SH-SY5Y (cell line): ENCODE measurements at regions not wholly inside any gene's neighbourhood (a gene's known extent, or its start where the extent isn't known, plus 50 kb on each side); places are given as distances from the start of the nearest gene placed in this dataset.

ENCODE experiments used
- GATA2 ChIP-seq: IDR thresholded peaks from 2 replicates; pipeline ENCODE4 v1.6.1; 2011; ENCODE audit warnings: mild to moderate bottlenecking, low read depth, low read length
- GATA3 ChIP-seq: IDR thresholded peaks from 2 replicates; pipeline ENCODE4 v1.6.1; 2011; ENCODE audit warnings: low read depth, mild to moderate bottlenecking, low read length, moderate library complexity

DNA sequence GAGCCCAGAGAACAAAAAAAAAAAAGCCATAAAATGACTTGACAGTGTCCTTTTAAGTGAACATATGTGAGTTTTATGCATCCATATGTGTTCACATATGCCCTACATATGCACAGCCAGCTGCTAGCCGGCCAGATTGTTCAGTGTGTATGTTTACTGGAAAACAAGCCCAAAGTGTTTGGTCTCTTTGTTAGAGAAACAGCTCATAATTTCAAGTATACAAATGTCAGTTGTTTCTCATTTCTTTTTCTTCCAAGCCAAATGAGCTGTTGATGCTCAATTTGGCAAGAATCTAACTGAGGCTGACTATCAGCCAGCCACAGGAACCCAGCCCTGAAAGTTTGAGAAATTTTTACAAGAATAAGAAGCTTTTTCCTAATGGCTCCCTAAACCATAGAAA is 60.8 kb upstream of the TSPAN8 start:
- TF ChIP-seq GATA2: no peak
- TF ChIP-seq GATA3: no peak
